Iris pigment epithelial cell (primary cell): ENCODE measurements at regions not wholly inside any gene's neighbourhood (a gene's known extent, or its start where the extent isn't known, plus 50 kb on each side); places are given as distances from the start of the nearest gene placed in this dataset.

Experiments
- DNase-seq: peaks from one replicate; pipeline ENCODE4 v3.0.0-alpha.2; 2011; ENCODE audit warnings: low read depth

DNA sequence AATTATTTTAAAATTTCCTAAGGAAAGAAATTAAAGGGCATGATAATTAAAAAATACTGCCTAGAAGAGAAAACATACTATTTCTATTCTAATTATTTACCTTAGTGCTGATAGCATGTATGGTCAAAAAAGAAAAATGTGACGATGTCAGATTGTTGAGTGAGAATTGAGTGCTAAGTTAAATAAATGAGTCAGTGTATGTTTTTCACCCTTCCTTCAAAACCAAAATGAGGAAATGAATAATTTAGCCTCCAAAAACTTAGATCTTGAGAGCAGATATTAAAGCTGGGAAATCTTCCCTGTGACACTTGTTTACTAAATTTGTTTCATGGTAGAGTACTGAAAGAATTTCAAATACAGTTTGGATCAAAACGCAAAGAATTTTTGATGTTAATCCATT lies 58.6 kb upstream of the NYAP2 start:
- no peak for DNase-seq

DNA sequence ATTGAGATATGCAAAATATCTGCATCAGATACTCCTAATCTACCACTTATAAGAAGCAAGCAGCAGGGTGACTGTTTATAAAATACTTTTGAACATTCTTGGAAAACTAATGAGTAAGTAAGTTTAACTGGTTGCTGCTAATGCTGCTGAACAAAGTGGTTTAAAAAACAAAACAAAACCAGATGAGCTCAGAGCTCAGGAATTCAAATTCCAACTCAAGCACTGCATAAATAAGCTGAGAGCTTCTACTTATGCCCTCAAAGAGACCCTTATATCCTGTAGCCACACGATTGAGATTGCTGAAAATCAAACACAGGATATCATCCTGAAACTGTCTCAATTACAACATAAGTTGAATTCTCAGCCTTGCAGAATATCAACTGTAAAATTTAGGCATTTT lies 62.3 kb upstream of the NYAP2 start:
- DNase-seq, result peak; percentile 93

DNA sequence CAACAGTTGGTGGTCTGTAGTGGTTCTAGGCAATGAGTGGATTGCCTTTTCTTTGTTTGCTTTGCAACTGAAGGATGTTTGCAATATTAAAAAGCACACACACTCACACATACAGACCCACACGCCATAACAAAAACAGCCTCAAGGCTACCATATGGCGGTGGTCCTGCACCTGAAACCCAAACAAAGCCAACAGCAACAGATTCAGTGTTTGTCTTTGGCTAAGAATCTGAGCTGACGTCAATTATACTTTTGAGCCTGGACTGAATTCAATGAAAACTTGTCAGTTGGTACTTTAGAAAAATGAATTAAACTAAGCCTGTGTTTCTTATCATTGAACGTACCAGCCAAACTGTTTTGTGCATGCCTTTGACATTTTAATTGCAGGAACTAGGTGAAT lies 65.0 kb upstream of the NYAP2 start:
- DNase-seq, result peak; percentile 42

DNA sequence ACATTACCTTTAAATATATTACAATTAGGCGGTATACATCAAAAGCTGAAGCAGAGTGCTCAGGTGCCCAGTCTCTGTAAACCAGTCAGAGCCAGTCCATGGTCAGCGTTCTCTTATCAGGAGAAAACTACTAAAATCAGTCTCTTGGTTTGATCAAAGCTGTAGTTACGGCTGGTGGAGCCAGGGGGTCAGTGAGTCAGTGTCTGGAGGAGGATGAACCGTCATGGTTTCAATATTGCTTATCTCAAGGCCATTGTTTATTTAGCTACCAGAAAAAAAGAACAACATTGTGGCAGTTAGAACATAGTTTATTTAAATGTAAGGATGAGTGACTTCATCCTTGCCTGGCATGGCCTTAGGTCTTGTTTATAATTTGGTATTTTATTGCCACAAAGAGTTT lies 71.3 kb upstream of the NYAP2 start:
- DNase-seq, result peak; percentile 88

DNA sequence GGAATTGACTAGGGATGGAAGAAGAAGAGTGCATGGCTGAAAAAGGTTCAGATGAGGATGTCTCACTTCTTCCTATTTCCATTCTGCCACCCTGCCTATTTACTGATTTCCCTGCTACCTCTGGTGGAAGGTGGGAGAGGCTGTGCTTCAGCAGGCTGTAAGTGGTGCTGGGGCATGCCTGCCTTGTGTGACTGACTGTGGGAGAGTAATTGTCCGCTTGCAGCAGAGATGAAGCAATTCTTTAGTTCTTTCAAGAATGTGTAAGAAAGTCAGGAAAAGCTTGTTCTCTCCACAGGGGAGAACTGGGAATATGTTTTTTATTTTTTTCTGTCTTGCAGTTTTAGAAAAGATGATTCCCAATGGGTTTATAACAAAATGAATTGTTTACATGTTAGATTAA lies 72.5 kb upstream of the NYAP2 start:
- peak; percentile 34 for DNase-seq

DNA sequence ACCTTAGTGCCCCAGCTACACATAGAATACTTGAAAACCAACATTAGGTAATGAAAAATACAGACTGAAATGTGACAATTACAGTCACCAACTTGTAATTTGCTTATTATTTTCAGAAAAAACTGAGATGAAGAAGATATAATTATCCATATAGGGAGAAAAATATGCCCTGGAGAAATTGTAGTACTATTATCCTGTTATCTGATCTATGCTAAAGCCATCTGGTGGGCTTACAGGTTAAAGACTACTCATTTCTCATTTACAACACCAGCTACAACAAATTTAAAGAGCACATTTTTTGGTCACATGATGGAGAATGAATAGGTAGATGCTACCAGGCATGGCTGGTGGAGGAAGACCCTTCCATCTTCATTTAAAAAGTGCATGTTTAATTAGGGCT lies 79.6 kb upstream of the NYAP2 start:
- DNase-seq, result no peak

DNA sequence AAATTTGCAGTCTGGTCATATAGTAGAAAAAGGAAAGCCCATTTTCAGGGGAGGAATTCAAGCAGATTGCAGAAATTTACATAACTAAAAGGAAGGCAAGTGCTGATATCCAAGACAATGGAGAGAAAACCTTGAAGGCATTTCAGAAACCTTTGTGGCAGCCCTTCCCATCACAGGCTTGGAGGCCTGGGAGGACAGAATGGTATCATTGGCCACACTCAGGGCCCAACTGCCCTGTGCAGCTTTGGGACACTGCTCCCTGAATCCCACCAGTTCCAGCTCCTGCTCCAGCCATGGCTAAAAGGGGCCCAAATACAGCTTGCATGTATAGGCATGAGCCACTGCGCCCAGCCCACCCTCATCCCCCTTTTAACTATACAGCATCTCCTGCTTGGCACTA lies 81.1 kb upstream of the NYAP2 start:
- no peak for DNase-seq

DNA sequence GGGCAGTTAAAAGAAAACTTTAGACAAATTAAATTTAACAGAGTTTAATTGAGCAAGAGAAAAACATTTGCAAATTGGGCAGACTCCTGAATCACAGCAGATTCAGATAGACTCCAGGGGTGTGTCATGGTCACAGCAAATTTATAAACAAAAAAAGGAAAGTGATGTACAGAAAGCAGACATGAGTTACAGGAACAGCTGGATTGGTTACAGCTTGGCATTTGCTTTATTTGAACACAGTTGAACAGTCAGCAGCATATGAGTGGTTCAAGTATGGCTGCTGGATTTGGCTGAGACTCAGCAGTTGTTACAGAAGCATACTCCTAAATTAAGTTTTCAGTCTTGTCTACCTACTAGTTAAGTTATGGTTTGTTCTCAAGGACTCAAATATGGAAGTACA lies 82.3 kb upstream of the NYAP2 start:
- no peak for DNase-seq

DNA sequence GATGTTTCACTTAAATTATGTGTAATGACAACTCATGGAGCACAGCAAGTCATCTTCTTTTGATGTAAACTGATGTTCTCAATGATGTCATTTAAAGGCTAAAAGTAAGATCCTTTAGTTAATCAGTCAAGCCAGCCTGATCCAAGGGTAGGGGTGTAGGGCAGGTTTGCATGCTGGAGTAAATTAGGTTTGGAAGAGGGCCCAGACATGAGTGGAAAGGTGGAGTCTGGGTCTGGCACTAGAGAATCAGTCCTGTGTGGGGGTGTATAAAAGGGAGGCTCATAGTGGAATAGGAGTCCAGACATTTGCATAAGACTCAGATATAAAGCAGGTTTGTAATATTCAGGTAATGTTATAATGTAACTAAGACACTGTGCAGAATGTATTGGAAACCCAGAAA lies 88.8 kb upstream of the NYAP2 start:
- DNase-seq, result no peak

DNA sequence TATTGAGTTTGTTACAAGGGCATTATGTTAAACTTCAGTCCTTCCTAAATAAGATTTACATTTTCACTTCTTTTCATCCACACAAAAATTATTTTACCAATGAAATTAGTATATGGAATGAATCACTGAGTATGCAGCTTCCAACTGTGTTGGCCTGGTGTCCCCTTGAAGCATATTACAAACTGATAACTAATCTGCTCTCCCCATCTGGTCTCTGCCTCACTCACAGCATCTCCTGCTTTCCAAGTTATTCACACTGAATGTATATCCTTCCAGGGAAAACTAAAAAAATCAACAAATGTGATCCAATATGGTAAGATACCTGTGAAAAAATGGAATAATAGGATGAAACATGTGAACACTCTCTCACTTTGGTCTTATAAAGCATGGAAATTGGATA lies 90.0 kb upstream of the NYAP2 start:
- DNase-seq, result no peak

DNA sequence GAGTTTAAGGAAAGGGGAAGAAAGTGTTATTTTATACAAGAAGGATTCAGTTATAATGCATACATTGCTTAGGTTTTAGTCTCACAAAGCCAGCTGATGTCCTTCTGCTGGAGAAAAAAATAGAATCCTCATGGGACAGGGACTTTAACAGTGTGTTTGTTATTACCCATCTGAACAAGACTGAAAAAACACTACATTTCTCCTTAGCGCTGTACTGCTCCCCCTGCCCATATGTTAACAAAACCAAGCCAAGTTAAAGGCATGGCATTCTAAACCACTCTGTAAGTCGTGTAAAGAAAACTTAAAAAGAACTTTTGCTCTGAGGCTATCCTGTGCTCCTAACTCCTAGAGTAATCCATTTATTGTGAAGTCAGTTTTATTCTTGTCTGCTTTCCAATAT lies 102.6 kb upstream of the NYAP2 start:
- DNase-seq, result no peak

DNA sequence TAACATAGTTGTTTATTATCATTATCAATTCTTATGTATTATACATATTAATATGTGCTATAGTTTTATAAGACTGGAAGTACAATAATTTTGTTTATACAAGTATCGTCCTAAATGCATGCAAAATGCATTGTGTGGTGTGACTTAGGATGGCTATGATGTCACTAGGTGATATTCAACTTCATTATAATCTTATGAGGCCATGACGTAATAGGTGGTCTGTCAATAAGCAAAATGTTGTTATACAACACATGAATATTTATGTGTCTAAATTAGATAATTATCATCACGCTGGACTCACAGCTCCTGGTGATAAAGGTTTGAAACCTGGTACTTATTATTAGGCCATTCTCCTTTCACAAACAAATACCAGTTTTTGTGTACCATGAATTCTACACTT lies 104.4 kb upstream of the NYAP2 start:
- no peak for DNase-seq

DNA sequence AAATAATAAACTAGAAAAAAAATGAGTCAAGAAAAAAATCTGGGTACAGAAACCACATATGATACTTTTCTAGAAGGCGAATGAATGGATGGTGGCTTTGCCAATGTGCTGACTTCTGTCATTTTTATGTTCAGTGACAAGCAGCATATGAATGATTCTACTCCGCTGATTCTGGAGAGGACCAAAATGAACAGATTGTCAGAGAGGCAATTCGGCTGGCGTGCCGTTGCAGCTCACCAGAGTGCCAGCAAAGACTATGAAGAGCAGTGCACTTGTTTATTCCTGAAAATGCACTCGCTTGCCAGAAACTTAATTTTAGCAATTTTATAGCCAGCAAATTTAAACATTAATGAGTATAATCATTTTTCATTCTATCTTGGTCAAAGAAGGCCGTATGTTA lies 105.9 kb upstream of the NYAP2 start:
- no peak for DNase-seq

DNA sequence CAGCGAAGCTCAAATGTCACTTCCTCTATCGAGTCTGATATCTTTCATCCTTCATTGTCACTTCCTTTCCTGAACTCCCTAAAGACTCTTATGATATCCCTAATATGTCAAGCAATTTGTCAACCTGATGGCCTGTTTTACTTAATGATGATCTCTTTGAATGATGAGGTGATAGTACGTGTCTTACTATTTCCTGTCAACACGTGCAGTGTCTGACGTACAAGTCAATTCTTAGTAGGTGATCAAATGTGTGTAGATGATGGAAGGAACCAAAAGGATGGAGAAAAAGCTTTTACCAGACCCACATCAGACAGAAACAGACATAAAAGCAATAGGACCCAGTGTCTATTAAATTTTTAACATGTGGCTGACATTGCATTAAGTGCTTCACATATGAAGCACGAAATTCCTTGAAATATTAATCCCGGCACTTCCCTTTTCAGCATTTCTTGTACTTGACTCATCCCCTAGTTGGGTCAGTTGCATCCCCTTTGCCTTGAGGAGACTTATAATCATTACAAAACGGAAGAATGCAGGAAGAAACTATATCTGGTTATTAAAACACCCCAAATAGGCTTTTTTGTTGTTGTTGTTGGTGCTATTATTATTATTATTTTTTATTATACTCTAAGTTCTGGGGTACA lies 108.6 kb upstream of the NYAP2 start:
- DNase-seq, result peak; percentile 57

DNA sequence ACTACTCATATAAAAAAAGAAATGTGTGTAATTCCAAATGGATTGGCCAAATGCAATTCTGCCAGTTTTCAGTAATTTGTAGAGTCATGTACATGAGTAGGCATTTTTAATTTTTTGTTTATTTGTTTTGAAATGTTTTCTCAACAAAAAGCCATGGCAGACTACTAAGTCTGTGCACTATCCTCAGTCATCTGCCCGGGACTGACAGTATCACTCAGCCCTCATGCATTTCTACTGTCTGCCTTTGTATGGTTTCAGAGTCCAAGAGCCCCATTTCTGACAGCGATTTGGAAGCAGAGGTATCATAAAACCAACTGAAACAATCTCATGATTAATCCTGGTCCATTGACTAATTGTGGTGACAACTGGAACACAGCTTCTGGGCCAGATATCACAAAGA lies 109.9 kb upstream of the NYAP2 start:
- no peak for DNase-seq

DNA sequence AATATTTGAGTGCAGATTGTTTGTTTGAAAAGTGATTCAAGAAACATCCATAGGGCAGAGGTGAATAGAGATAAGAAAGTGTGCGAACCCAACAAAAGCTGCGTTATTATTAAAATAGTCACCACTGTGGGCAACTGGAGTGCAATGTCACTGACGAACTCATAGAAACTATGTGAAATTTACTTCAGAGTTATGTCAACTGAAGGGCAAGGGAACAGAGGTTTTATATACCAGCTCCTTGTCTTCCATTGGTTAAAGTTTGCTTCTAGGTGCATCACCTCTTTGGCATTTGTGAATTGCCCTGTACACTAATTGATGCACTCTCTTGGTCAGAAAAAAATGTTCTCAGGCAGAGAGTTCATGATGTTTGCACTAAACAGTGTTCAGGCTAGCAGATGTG lies 110.5 kb upstream of the NYAP2 start:
- peak; percentile 83 for DNase-seq

DNA sequence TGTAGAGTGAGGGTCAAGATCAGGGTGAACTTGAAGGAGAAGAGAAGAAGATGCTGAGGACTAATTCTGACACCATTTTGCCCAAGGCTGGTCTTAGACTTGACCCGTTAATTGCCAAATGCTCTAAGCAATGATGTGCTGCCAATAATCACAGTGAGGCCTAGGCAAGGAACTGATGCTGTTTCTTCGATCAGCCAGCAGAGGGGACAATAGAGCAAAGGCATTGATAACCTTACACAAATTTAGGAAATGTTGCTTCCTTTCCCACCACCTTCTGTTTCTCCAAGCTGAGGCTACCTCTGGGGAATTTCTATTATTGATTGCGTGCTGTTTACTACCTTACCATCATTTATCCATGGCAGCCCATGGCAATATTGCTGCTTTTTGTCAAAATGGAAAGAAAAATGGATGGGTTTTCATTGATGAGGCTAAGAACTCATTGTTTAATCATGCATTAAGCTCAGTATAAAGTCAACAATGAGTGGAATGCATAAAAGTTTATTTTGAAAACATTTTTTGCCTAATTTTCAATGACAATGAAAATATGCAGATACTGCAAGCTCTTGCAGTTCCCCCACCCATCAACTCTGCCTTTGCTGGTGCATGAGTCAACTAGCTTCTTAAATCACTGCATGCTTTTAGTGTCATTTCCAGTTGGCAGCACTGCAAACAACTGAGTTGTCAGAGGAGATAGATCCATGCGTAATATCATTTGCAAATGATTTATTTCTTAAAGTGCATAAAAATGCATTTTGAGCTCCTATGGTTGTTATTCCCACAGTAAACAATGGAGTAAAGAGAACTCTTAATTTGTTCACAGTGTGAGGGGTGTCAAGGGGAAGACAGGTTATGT lies 116.4 kb upstream of the NYAP2 start:
- DNase-seq, result peak; percentile 79

DNA sequence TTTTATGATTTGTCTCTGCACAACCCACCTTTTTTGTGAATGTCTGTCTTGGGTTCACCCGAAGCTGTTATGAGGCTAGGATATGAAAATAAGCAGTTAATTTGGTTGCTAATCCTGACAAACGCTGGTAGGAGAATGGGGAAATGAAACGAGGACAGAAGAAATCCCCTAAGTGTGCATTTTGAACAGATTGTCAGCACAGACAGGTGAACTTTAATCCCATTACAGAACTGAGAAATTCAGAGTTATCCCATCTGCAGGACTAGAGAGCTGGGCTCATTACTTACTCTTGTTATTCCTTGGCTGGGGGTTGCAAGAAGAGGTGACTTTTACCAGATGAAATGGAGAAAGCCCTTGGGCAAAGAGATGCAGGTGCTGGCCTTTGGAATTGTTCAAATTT lies 123.3 kb upstream of the NYAP2 start:
- no peak for DNase-seq

DNA sequence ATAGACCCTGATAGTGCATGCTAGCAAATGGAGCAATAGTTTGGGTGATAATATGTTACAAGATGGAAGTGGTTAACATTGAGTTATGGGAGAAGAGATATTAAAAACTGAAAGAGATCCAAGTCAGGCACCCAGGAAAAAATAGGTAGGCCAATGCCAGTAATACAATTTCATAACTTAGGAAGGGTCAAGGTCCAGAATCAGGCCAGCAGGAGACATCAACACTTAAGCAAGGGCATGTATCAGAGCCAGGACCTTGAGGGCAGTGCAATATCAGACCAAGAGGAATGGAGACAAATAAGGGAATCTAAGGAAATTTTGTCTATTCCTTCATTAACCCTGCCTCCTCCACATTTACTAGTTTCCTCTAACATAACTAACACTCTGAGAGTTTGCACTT lies 124.1 kb upstream of the NYAP2 start:
- DNase-seq, result no peak

DNA sequence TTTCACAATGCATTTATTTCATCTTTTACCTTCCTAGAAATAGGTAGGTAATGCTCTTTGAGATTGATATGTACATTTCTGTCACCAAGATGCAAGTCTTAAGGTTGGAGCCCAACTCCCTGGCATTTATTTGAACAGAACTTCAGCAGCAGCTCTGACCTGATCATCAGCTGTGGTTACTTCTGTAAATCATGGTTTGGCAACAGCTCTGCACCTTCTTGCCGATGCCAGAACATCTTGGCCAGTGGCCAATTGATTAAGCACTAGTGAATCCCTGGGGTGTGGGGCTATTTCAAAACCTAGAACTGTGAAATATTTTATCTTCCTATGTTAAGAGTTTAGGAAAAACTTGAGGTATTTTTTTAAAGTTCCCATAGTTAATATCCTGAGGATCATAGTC lies 124.8 kb upstream of the NYAP2 start:
- peak; percentile 92 for DNase-seq

DNA sequence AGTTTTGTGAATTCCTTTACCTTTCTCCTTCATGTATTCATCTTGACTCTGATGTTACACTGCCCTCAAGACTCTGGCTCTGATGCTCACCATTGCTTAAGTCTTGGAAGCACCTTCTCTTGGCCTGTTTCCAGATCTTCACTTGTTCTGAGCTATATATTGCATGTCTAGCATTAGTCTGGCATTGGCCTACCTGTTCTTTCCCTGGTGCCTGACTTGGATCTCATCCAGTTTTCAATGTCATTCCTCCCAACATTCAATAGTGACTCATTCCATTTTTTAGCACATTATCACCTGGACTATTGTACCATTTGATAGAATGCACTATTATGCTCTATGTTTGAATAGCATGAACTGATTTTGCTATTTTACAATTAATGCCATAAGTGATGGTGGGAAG lies 127.3 kb upstream of the NYAP2 start:
- DNase-seq, result no peak

DNA sequence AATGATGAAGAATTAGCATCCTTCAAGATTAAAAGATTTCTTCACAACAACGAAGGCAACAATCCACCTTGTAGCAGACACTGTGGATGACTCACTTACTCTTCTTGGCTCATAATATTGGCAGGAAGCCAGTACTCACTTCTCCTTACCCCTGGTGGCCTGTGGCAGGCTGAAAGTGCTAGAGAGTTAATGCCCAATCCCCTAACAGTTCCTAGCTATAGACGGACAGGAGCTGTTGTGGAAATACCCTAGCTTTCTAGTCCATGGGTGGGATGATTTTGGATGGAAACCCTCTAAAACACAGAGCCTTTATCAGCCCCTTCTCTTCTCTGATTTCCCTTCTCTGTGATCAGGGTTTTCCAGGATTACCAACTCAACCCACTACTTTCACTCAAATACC lies 128.6 kb upstream of the NYAP2 start:
- DNase-seq, result peak; percentile 79

DNA sequence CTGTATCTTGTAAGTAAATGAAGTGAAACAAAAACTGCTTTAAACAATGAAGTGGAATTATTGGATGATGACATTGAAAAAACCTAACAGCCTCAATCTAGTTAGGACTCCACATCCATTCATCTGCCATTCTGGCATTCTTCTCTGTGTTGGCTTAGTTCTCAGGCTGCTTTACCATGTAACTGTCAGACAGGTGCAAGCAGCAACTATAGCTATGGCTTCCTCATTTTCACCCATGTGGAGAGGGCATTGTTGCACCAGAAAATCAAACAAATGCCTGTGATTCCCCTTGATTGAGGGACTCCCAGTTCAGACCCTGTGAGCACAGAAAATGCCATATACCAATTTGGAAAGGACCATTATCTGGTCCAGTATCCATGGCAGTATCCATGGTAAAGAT lies 129.5 kb upstream of the NYAP2 start:
- DNase-seq, result no peak

DNA sequence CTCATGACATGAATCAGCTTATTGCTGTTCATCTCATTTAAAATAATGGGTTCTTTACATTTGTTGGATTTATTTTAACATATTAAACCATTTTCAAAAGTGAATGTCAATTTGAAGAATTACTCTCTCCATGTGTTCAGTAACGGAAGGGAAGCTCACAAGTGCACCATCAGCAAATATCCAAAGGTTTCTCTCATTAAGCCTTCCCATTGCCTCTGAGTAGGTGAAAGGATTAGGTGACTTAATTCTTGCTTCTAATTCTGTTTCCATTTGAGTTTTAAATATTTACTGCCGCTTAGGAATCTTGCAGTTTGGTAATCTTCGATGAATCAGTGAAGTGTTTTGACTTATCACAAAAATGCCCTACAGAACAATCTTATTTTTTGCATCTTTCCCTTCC lies 145.1 kb upstream of the NYAP2 start:
- no peak for DNase-seq
